ENCODE measurements at regions not wholly inside any gene's neighbourhood (a gene's known extent, or its start where the extent isn't known, plus 50 kb on each side); places are given as distances from the start of the nearest gene placed in this dataset.
"Not testable (repeated sequence)": the region's sequence is repeated elsewhere in the genome, so short reads cannot be mapped to it uniquely, and the experiment has no call there.

- no peak for TF ChIP-seq CTCF (IDR thresholded peaks at IDR 0.05)
- Histone ChIP-seq H3K4me1 (no peaks in the 10 kb centered on the region), H3K4me3 (no peak overlapping the region), H3K9me3 (no peaks in the 10 kb centered on the region), H3K27me3 (ENCODE audit: low read depth) (no peaks in the 10 kb centered on the region), H3K36me3 (no peaks in the 10 kb centered on the region), H3K27ac (no peak overlapping the region)
- no peak for ATAC-seq
- no peak for DNase-seq
- intact Hi-C loops (cut with DNase I): no loop called here
These were observed 238.9 kb upstream of the BTG1 start for GRCh38 chr12:92384571-92384970.

- DNase-seq: no peak
- H3K27me3 ChIP-seq (ENCODE audit: low read depth): no peaks in the 10 kb centered on the region
- intact Hi-C loops (cut with DNase I): no loop called here
- no peak for ATAC-seq
- H3K4me3 ChIP-seq: no peak overlapping the region
- no peaks in the 10 kb centered on the region for H3K36me3 ChIP-seq
- H3K27ac ChIP-seq: no peak overlapping the region
- no peaks in the 10 kb centered on the region for H3K9me3 ChIP-seq
- TF ChIP-seq CTCF (IDR thresholded peaks at IDR 0.05): no peak
- H3K4me1 ChIP-seq: no peaks in the 10 kb centered on the region
These were observed 236.8 kb upstream of the BTG1 start for GRCh38 chr12:92382383-92382878.

- Histone ChIP-seq H3K27ac (no peak overlapping the region), H3K4me1 (no peaks in the 10 kb centered on the region), H3K9me3 (no peaks in the 10 kb centered on the region), H3K27me3 (ENCODE audit: low read depth) (no peaks in the 10 kb centered on the region), H3K36me3 (no peaks in the 10 kb centered on the region), H3K4me3 (no peak overlapping the region)
- no peak for DNase-seq
- TF ChIP-seq CTCF (IDR thresholded peaks at IDR 0.05): no peak
- ATAC-seq: no peak
- intact Hi-C loops (cut with DNase I): no loop called here
These were observed 236.2 kb upstream of the BTG1 start for GRCh38 chr12:92381856-92382255.

- no peak overlapping the region for H3K4me3 ChIP-seq
- H3K27me3 ChIP-seq (ENCODE audit: low read depth): no peaks in the 10 kb centered on the region
- DNase-seq (no peak), ATAC-seq (no peak)
- TF ChIP-seq CTCF (IDR thresholded peaks at IDR 0.05): no peak
- intact Hi-C loops (cut with DNase I): no loop called here
- no peaks in the 10 kb centered on the region for H3K9me3 ChIP-seq
- no peaks in the 10 kb centered on the region for H3K4me1 ChIP-seq
- H3K27ac ChIP-seq: no peak overlapping the region
- H3K36me3 ChIP-seq: no peaks in the 10 kb centered on the region
These were observed 233.2 kb upstream of the BTG1 start for GRCh38 chr12:92378682-92379479.

GRCh38 chr12:92375504-92375903, 229.9 kb upstream of the BTG1 start:
- DNase-seq; H3K4me1 ChIP-seq; H3K27ac ChIP-seq; H3K36me3 ChIP-seq; intact Hi-C loops (cut with DNase I); ATAC-seq; H3K27me3 ChIP-seq (ENCODE audit: low read depth); H3K4me3 ChIP-seq; H3K9me3 ChIP-seq: not testable (repeated sequence)

- Histone ChIP-seq H3K4me1 (no peaks in the 10 kb centered on the region), H3K4me3 (no peak overlapping the region), H3K27ac (no peak overlapping the region), H3K9me3 (no peaks in the 10 kb centered on the region), H3K36me3 (no peaks in the 10 kb centered on the region), H3K27me3 (ENCODE audit: low read depth) (no peaks in the 10 kb centered on the region)
- intact Hi-C loops (cut with DNase I): no loop called here
- TF ChIP-seq CTCF (IDR thresholded peaks at IDR 0.05): no peak
- no peak for ATAC-seq
- DNase-seq: no peak
These were observed 225.2 kb upstream of the BTG1 start for GRCh38 chr12:92370828-92371227.

All from lower lobe of right lung (tissue), 2 donors.